Mesothelial cell of epicardium (in vitro differentiated cells): ENCODE measurements at regions not wholly inside any gene's neighbourhood (a gene's known extent, or its start where the extent isn't known, plus 50 kb on each side); places are given as distances from the start of the nearest gene placed in this dataset.

Source experiments
- DNase-seq, 2 experiments: peaks; one replicate each; pipeline ENCODE4 v3.0.0; 2021; ENCODE audit warnings: low spot score in 2 of 2; ENCODE audit not compliant: unreplicated experiment in 2 of 2
- H3K27ac Mint-ChIP-seq: 2 replicates; pipeline ENCODE4 v1.8.0; 2021; ENCODE audit warnings: mixed read lengths
- H3K27me3 Mint-ChIP-seq: 2 replicates; pipeline ENCODE4 v1.8.0; 2021; ENCODE audit warnings: low read depth, mixed read lengths
- H3K36me3 Mint-ChIP-seq: 2 replicates; pipeline ENCODE4 v1.8.0; 2021; ENCODE audit warnings: mixed read lengths
- H3K4me1 Mint-ChIP-seq: 2 replicates; pipeline ENCODE4 v1.8.0; 2021; ENCODE audit warnings: mixed read lengths
- H3K4me3 Mint-ChIP-seq: 2 replicates; pipeline ENCODE4 v1.8.0; 2021; ENCODE audit warnings: mild to moderate bottlenecking, moderate library complexity, mixed read lengths
- H3K9me3 Mint-ChIP-seq: 2 replicates; pipeline ENCODE4 v1.8.0; 2021; ENCODE audit warnings: mixed read lengths
- CTCF ChIP-seq: fragments of 200-600 bp; sonication (generic); IDR thresholded peaks from one replicate; pipeline ENCODE4 v1.5.0; 2021; ENCODE audit warnings: antibody characterized with exemption; ENCODE audit not compliant: unreplicated experiment

GRCh38 chr14:101495284-101495683 lies 66.0 kb upstream of the DIO3 start:
- Mint-ChIP-seq H3K27ac (no peak overlapping the region), H3K27me3 (no peaks in the 10 kb centered on the region)
- peak in 1 of 2 experiments; percentile 1 for DNase-seq

GRCh38 chr14:101495827-101496775 lies 65.2 kb upstream of the DIO3 start:
- H3K27ac Mint-ChIP-seq = no peak overlapping the region
- H3K27me3 Mint-ChIP-seq = no peaks in the 10 kb centered on the region
- TF ChIP-seq CTCF = no peak
- no peaks in the 10 kb centered on the region for H3K36me3 Mint-ChIP-seq
- DNase-seq = peak in 1 of 2 experiments; percentile 16
- no peak overlapping the region for H3K4me3 Mint-ChIP-seq
- no peaks in the 10 kb centered on the region for H3K4me1 Mint-ChIP-seq
- H3K9me3 Mint-ChIP-seq = peaks cover 14% of the 10 kb centered on the region

More at GRCh38 chr14:101495284-101495683, 66.0 kb upstream of the DIO3 start:
- Mint-ChIP-seq H3K4me1 (no peaks in the 10 kb centered on the region), H3K36me3 (no peaks in the 10 kb centered on the region), H3K4me3 (no peak overlapping the region), H3K9me3 (peaks cover 14% of the 10 kb centered on the region)
- TF ChIP-seq CTCF = no peak

GRCh38 chr14:101496776-101497683 lies 64.3 kb upstream of the DIO3 start:
- no peak overlapping the region for H3K27ac Mint-ChIP-seq
- no peaks in the 10 kb centered on the region for H3K36me3 Mint-ChIP-seq
- H3K27me3 Mint-ChIP-seq = no peaks in the 10 kb centered on the region
- DNase-seq = no peak
- no peaks in the 10 kb centered on the region for H3K4me1 Mint-ChIP-seq
- H3K9me3 Mint-ChIP-seq = peaks cover 14% of the 10 kb centered on the region
- no peak overlapping the region for H3K4me3 Mint-ChIP-seq
- TF ChIP-seq CTCF = no peak

GRCh38 chr14:101497684-101498525 lies 63.4 kb upstream of the DIO3 start:
- no peak overlapping the region for H3K4me3 Mint-ChIP-seq
- TF ChIP-seq CTCF = no peak
- H3K27ac Mint-ChIP-seq = no peak overlapping the region
- no peaks in the 10 kb centered on the region for H3K36me3 Mint-ChIP-seq
- H3K4me1 Mint-ChIP-seq = no peaks in the 10 kb centered on the region
- DNase-seq = peak; percentile 6 to 28
- peaks cover 14% of the 10 kb centered on the region for H3K9me3 Mint-ChIP-seq
- no peaks in the 10 kb centered on the region for H3K27me3 Mint-ChIP-seq

GRCh38 chr14:101498526-101498860 lies 62.8 kb upstream of the DIO3 start:
- Mint-ChIP-seq H3K27me3 (no peaks in the 10 kb centered on the region), H3K4me3 (no peak overlapping the region), H3K36me3 (no peaks in the 10 kb centered on the region), H3K4me1 (no peaks in the 10 kb centered on the region), H3K9me3 (peaks cover 12% of the 10 kb centered on the region), H3K27ac (no peak overlapping the region)
- no peak for TF ChIP-seq CTCF
- DNase-seq = no peak
